ENCODE measurements at regions not wholly inside any gene's neighbourhood (a gene's known extent, or its start where the extent isn't known, plus 50 kb on each side); places are given as distances from the start of the nearest gene placed in this dataset.

GRCh38 chr2:238504181-238504931, 77.6 kb downstream of the ASB1 start:
- TF ChIP-seq CTCF (IDR thresholded peaks at IDR 0.05) = no peak
- TF ChIP-seq POLR2AphosphoS5 (IDR thresholded peaks at IDR 0.05; ENCODE audit: low read depth, low read length) = no peak
- no peak for TF ChIP-seq REST (IDR thresholded peaks at IDR 0.05; ENCODE audit: insufficient read depth in 1 of 2, low read depth in 2 of 2, low read length in 1 of 2)
